SK-N-SH (cell line): ENCODE measurements at regions not wholly inside any gene's neighbourhood (a gene's known extent, or its start where the extent isn't known, plus 50 kb on each side); places are given as distances from the start of the nearest gene placed in this dataset.

Experiments
- CTCF ChIA-PET: fragments of 300-600, 350-600 bp; formaldehyde crosslinking; extraction: SDS; loops from one replicate; lab custom pipeline; 2021; lab: Yijun Ruan, JAX
- POLR2A ChIA-PET: fragments of 350-600 bp; sonication (Branson Sonifier 250); formaldehyde crosslinking; extraction: SDS; loops from one replicate; lab custom pipeline; 2020; ENCODE audit warnings: antibody characterized with exemption, inconsistent platforms; lab: Yijun Ruan, JAX
- DNase-seq: peaks from one replicate; pipeline ENCODE4 v3.0.0; 2012
- H2AFZ ChIP-seq: fragments of 200-600 bp; sonication (generic); 2 replicates; pipeline ENCODE4 v1.8.1; 2016; ENCODE audit warnings: antibody characterized with exemption, mild to moderate bottlenecking, low read depth
- H3F3A ChIP-seq: fragments of 200-600 bp; sonication (generic); replicated peaks from 2 replicates; pipeline ENCODE3; 2016; ENCODE audit warnings: antibody characterized with exemption, mild to moderate bottlenecking; ENCODE audit not compliant: insufficient read depth
- H3K27ac ChIP-seq, 2 experiments: fragments of 200-500 bp in 1 of 2; fragments of 200-600 bp in 1 of 2; sonication (Bioruptor generic) in 1 of 2; sonication (generic), shearing (Covaris generic) in 1 of 2; 2 replicates each; pipeline versions ENCODE4 v1.5.1 to v1.6.1; 2014 to 2016; ENCODE audit warnings: low read depth in 2 of 2, inconsistent platforms in 1 of 2, low read length in 1 of 2, mild to moderate bottlenecking in 1 of 2, mixed read lengths in 1 of 2
- H3K27me3 ChIP-seq: fragments of 200-600 bp; sonication (generic), shearing (Covaris generic); 2 replicates; pipeline ENCODE4 v1.6.1; 2016; ENCODE audit warnings: mixed run types; ENCODE audit not compliant: insufficient read depth
- H3K36me3 ChIP-seq, 2 experiments: fragments of 200-500 bp in 1 of 2; fragments of 200-600 bp in 1 of 2; sonication (Bioruptor generic) in 1 of 2; sonication (generic) in 1 of 2; replicated peaks in 1 of 2; 2 replicates each; pipeline versions ENCODE3 to v1.5.1; 2014 to 2016; ENCODE audit warnings: low read length in 1 of 2, mild to moderate bottlenecking in 1 of 2; ENCODE audit not compliant: insufficient read depth in 2 of 2, control insufficient read depth in 1 of 2
- H3K4me1 ChIP-seq, 2 experiments: fragments of 200-500 bp in 1 of 2; fragments of 200-600 bp in 1 of 2; sonication (Bioruptor generic) in 1 of 2; sonication (generic), shearing (Covaris generic) in 1 of 2; 2 replicates each; pipeline versions ENCODE4 v1.5.1 to v1.6.1; 2014 to 2016; ENCODE audit warnings: low read depth in 1 of 2, low read length in 1 of 2, mixed run types in 1 of 2; ENCODE audit not compliant: insufficient read depth in 2 of 2, control insufficient read depth in 1 of 2
- H3K4me2 ChIP-seq: fragments of 200-600 bp; sonication (generic), shearing (Covaris generic); 2 replicates; pipeline ENCODE4 v1.6.1; 2017; ENCODE audit warnings: mixed run types
- H3K4me3 ChIP-seq, 2 experiments: fragments of 200-500 bp in 1 of 2; fragments of 200-600 bp in 1 of 2; sonication (Bioruptor generic) in 1 of 2; sonication (generic), shearing (Covaris generic) in 1 of 2; 2 replicates each; pipeline versions ENCODE4 v1.5.1 to v1.8.1; 2014 to 2016; ENCODE audit warnings: low read depth in 2 of 2, inconsistent platforms in 1 of 2, low read length in 1 of 2, mild to moderate bottlenecking in 1 of 2, mixed read lengths in 1 of 2, moderate library complexity in 1 of 2
- H3K79me2 ChIP-seq: fragments of 200-600 bp; sonication (generic); 2 replicates; pipeline ENCODE4 v1.8.1; 2017; ENCODE audit warnings: mild to moderate bottlenecking; ENCODE audit not compliant: insufficient read depth
- H3K9ac ChIP-seq: fragments of 200-600 bp; sonication (generic); 2 replicates; pipeline ENCODE4 v1.6.1; 2017; ENCODE audit warnings: mixed run types
- H3K9me2 ChIP-seq: fragments of 200-600 bp; sonication (generic); 2 replicates; pipeline ENCODE4 v1.6.1; 2017; ENCODE audit warnings: mixed run types
- H3K9me3 ChIP-seq: fragments of 200-600 bp; sonication (generic); 2 replicates; pipeline ENCODE4 v1.6.1; 2017; ENCODE audit warnings: mixed run types, mild to moderate bottlenecking, moderate library complexity
- H4K20me1 ChIP-seq: fragments of 200-600 bp; sonication (generic); 2 replicates; pipeline ENCODE4 v1.6.1; 2017; ENCODE audit warnings: mild to moderate bottlenecking, mixed run types; ENCODE audit not compliant: insufficient read depth
- CTCF ChIP-seq: fragments of 200-600 bp; sonication (generic); IDR thresholded peaks from 2 replicates; pipeline ENCODE4 v1.6.1; 2017; ENCODE audit warnings: antibody characterized with exemption, mild to moderate bottlenecking, moderate library complexity
- ELF1 ChIP-seq: IDR thresholded peaks from 2 replicates; pipeline ENCODE4 v1.4.0; 2012
- EP300 ChIP-seq, 2 experiments: IDR thresholded peaks; 2 replicates each; pipeline versions ENCODE4 v1.4.0 to v1.6.1; 2012; ENCODE audit warnings: borderline replicate concordance in 1 of 2, low read depth in 1 of 2, low read length in 1 of 2
- EZH2phosphoT487 ChIP-seq: fragments of 200-600 bp; sonication (generic); IDR thresholded peaks from 2 replicates; pipeline ENCODE4 v1.6.1; 2017; ENCODE audit warnings: low read depth, mixed run types, mild to moderate bottlenecking, antibody characterized with exemption, moderate library complexity, borderline replicate concordance
- FOXM1 ChIP-seq: IDR thresholded peaks from 2 replicates; pipeline ENCODE4 v1.4.0; 2012; ENCODE audit warnings: low read depth, mild to moderate bottlenecking
- JUND ChIP-seq: IDR thresholded peaks from 2 replicates; pipeline ENCODE4 v1.4.0; 2012
- MEF2A ChIP-seq: IDR thresholded peaks from 2 replicates; pipeline ENCODE4 v1.4.0; 2012; ENCODE audit warnings: low read depth, borderline replicate concordance
- RAD21 ChIP-seq: IDR thresholded peaks from 2 replicates; pipeline ENCODE4 v1.6.1; 2012; ENCODE audit warnings: mild to moderate bottlenecking, low read length
- SIN3A ChIP-seq: IDR thresholded peaks from 2 replicates; pipeline ENCODE4 v1.6.1; 2012; ENCODE audit warnings: low read depth, mild to moderate bottlenecking, low read length, moderate library complexity, borderline replicate concordance
- USF1 ChIP-seq: IDR thresholded peaks from 2 replicates; pipeline ENCODE4 v1.4.0; 2012; ENCODE audit warnings: low read depth, borderline replicate concordance
- YY1 ChIP-seq: IDR thresholded peaks from 2 replicates; pipeline ENCODE4 v1.4.0; 2012; ENCODE audit warnings: low read depth, mild to moderate bottlenecking
- WGBS: methylation state at CpG from one replicate; pipeline ENCODE4 v1.1.6; 2017; ENCODE audit warnings: low lambda C conversion rate; 5-methylcytosine and 5-hydroxymethylcytosine counted together
- TF ChIP-seq, protein P1 (sequence below): IDR thresholded peaks from 2 replicates; pipeline ENCODE4 v1.4.0; 2012; ENCODE audit warnings: low read depth, borderline replicate concordance

GRCh38 chr3:6182476-6182875, 678.4 kb upstream of the GRM7 start:
- ChIA-PET POLR2A (no interaction called here), CTCF (no interaction called here)
- Histone ChIP-seq H3K4me1 (no peaks in the 10 kb centered on the region), H4K20me1 (no peaks in the 10 kb centered on the region), H3K9me2 (no peaks in the 10 kb centered on the region), H3K27ac (no peak overlapping the region), H3K27me3 (no peaks in the 10 kb centered on the region), H2AFZ (no peak overlapping the region), H3K4me2 (no peak overlapping the region), H3K9me3 (no peaks in the 10 kb centered on the region), H3K36me3 (no peaks in the 10 kb centered on the region), H3K4me3 (no peak overlapping the region), H3K79me2 (no peaks in the 10 kb centered on the region), H3F3A (no peaks in the 10 kb centered on the region), H3K9ac (no peak overlapping the region)
- no peak for DNase-seq
- TF ChIP-seq MEF2A (no peak), ELF1 (no peak), FOXM1 (no peak), EP300 (IDR thresholded peaks at IDR 0.05; ENCODE audit: borderline replicate concordance in 1 of 2, low read depth in 1 of 2, low read length in 1 of 2) (no peak), YY1 (no peak), JUND (no peak)
- TF ChIP-seq, protein P1, sequence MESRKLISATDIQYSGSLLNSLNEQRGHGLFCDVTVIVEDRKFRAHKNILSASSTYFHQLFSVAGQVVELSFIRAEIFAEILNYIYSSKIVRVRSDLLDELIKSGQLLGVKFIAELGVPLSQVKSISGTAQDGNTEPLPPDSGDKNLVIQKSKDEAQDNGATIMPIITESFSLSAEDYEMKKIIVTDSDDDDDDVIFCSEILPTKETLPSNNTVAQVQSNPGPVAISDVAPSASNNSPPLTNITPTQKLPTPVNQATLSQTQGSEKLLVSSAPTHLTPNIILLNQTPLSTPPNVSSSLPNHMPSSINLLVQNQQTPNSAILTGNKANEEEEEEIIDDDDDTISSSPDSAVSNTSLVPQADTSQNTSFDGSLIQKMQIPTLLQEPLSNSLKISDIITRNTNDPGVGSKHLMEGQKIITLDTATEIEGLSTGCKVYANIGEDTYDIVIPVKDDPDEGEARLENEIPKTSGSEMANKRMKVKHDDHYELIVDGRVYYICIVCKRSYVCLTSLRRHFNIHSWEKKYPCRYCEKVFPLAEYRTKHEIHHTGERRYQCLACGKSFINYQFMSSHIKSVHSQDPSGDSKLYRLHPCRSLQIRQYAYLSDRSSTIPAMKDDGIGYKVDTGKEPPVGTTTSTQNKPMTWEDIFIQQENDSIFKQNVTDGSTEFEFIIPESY, result no peak
- 5% methylated on average over 5 of the region's 5 CpGs for WGBS

DNA sequence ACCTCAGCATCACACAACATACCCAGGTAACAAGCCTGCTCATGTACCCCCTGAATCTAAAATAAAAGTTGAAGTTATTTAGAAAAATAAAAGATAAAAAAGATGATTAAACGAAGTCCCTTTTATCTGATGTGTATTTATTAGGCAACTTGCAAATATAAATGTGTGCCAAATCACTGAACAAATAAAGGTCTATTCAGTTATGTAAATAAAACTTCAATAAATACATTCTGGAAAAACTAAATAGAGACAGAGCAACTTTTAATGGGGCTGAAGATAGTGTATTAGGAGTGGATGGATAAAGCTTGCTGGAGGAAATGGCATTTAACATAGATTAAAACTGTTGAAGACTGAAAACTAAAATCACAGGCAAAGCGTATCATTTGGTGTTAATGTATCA, 678.0 kb upstream of the GRM7 start:
- Histone ChIP-seq H3K27me3 (no peaks in the 10 kb centered on the region), H3F3A (no peaks in the 10 kb centered on the region), H3K9ac (no peak overlapping the region), H3K4me2 (no peak overlapping the region), H3K9me3 (no peaks in the 10 kb centered on the region), H3K4me1 (no peaks in the 10 kb centered on the region), H3K27ac (no peak overlapping the region), H2AFZ (no peak overlapping the region), H4K20me1 (no peaks in the 10 kb centered on the region), H3K79me2 (no peaks in the 10 kb centered on the region)
- WGBS, result 10% methylated on average over 2 of the region's 2 CpGs
- TF ChIP-seq CTCF, result no peak
- no peak for TF ChIP-seq EZH2phosphoT487
- TF ChIP-seq FOXM1, result no peak
- TF ChIP-seq USF1, result no peak
- TF ChIP-seq SIN3A, result no peak
- TF ChIP-seq ELF1, result no peak
- no peak for TF ChIP-seq RAD21
- TF ChIP-seq YY1, result no peak
- TF ChIP-seq, protein P1, result no peak
- TF ChIP-seq, all 33 proteins: peak for 0
- CTCF ChIA-PET, result no interaction called here
- H3K36me3 ChIP-seq, result no peaks in the 10 kb centered on the region
- POLR2A ChIA-PET, result no interaction called here
- no peak overlapping the region for H3K4me3 ChIP-seq
- H3K9me2 ChIP-seq, result no peaks in the 10 kb centered on the region
- no peak for DNase-seq
